ENCODE measurements at regions not wholly inside any gene's neighbourhood (a gene's known extent, or its start where the extent isn't known, plus 50 kb on each side); places are given as distances from the start of the nearest gene placed in this dataset.

DNA sequence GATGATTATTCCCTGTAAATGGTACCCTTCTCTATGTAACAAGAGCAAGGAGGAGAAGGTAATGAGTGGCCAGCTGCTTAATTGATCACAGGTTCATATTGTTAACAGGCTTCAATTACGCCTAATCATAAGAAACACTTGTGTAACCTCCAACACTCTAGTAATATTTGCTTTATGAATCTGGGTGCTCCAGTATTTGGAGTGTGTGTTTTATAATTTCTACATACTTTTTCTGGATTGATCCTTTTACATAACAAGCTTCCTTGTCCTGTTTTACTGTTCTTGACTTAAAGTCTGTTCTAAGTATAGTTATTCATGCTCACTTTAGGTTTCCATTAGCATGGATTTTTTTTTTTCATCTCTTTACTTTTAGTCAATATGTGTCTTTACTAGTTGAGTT is 984.2 kb downstream of the AMY1C start:
- no peak for DNase-seq

- DNase-seq = no peak
Measured at GRCh38 chr1:104745875-104746274, 996.2 kb downstream of the AMY1C start.

GRCh38 chr1:104746994-104747393 is 997.3 kb downstream of the AMY1C start:
- no peak for DNase-seq

GRCh38 chr1:104760017-104760416 is 1010.3 kb downstream of the AMY1C start:
- no peak for DNase-seq

- no peak for DNase-seq
Measured at GRCh38 chr1:104761961-104762570, 1012.4 kb downstream of the AMY1C start.

- DNase-seq = no peak
Measured at GRCh38 chr1:104765085-104765484, 1015.4 kb downstream of the AMY1C start.

- no peak for DNase-seq
Measured at GRCh38 chr1:104768466-104768865, 1018.8 kb downstream of the AMY1C start.

GRCh38 chr1:104780470-104781078 is 1030.9 kb downstream of the AMY1C start:
- peak; percentile 44 to 51 for DNase-seq

DNA sequence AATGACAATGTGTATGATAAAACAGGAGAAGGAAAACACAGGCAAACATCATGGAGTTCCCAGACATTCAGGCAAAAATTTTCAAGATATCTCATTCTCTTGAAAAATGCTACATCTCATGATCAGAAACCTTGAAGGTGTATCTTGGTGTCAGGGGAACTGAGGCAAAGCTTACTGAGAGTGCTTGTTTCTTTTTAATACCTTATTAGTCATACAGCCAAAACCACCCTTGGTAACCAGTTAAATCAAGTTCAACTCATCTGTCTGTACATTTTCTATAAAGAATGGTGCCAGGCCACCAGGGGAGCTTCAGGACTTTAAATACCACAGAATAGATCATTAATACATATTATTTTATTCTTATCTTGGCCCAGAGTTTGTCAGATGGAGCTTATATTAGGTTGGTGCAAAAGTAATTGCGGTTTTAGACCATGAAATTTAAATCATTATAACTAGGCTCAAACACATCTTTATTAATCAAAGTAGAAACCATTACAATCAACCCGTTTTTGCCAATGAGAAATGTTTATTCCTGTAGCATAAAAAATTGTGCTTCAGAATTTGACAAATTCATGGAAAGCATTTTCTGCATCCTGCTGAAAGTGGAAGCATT is 1036.0 kb downstream of the AMY1C start:
- DNase-seq = no peak

- DNase-seq = no peak
Measured at GRCh38 chr1:104787866-104788510, 1038.3 kb downstream of the AMY1C start.

DNA sequence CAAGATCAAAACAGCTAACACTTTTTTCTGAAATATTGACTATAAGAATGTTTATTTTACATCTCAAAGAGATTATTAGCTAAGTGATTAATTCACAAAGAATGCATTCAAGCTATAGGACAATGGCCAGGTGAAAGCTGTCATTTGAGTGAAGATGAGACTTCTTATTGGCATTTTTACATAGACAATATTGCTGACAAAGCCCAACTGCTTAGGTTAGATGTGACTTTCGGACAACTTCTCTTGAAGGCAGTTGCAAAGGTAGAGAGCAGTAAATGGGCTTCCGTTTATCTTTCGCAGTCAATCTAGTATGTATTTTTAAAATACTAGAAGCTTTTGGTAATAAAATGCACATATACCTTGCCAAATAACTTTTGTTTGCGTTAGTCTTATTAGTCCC is 1041.3 kb downstream of the AMY1C start:
- no peak for DNase-seq

GRCh38 chr1:104794035-104794434 is 1044.3 kb downstream of the AMY1C start:
- DNase-seq = no peak

DNA sequence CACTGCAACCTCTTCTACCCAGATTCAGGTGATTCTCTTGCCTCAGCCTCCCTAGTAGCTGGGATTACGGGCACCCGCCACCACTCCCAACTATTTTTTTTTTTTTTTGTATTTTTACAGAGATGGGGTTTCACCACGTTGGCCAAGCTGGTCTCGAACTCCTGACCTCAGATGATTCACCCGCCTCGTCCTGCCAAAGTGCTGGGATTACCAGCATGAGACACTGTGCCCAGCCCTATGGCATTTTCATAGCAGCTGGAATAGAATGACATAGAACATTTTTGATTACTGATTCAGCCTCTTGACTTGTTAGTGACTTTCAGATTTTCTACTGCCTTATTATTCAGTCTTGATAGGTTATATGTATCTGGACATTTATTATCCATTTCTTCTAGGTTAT is 1046.2 kb downstream of the AMY1C start:
- DNase-seq = no peak

DNA sequence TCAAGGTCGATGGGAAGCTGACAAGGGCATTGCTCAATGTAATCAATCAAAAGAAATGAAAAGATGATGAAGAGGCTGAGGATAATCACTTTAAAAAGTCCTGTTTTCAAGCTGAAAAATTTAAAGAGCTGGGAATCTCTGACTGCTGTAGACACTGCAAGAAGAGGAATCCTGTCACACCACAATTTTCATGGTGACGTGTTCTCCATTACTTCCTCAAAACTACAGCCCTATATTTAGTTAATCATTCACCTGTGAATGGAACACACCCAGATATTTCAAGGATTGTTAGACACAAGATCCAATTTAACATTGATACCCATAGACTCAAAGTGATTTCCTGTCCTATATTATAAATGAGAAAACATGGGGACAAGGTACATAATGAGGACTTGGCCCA is 1048.3 kb downstream of the AMY1C start:
- DNase-seq = no peak

GRCh38 chr1:104801344-104801743 is 1051.6 kb downstream of the AMY1C start:
- DNase-seq = no peak

- DNase-seq = no peak
Measured at GRCh38 chr1:104804147-104804546, 1054.4 kb downstream of the AMY1C start.

GRCh38 chr1:104807590-104807989 is 1057.9 kb downstream of the AMY1C start:
- no peak for DNase-seq

GRCh38 chr1:104825401-104825800 is 1075.7 kb downstream of the AMY1C start:
- no peak for DNase-seq

DNA sequence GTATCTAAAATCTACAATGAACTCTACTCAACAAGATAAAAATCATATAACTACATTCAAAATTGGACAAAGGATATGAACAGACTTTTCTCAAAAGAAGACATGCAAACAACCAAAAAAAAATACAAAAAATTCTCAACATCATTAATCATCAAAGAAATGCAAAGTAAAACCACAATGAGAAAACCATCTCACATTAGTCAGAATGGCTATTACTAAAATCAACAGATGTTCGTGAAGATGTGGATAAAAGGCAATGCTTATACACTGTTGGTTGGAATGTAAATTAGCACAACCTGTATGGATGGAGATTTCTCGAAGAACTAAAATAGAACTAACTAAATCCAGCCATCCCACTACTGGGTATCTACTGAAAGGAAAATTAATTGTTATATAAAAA is 1080.8 kb downstream of the AMY1C start:
- DNase-seq = no peak

DNA sequence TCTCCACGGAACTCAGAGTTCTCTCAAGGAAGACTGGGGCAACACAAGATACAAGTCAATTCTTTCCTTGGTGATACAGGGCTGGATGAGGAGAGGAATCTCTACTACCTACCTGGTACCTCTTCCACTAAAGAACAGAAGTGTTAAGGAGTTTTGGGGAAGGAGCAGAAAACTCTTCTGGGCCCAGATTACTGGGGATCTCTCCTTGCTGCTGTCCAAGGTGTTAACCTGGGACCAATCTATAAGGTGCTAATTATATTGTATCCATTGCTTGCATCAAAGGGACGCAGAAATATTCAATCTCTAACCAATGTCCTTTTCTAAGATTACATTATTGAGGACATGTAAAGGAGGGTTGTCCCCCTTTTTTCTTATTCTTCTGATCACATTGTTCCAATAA is 1102.5 kb downstream of the AMY1C start:
- no peak for DNase-seq

GRCh38 chr1:104853276-104853675 is 1103.6 kb downstream of the AMY1C start:
- DNase-seq = no peak

- DNase-seq = no peak
Measured at GRCh38 chr1:104854529-104854928, 1104.8 kb downstream of the AMY1C start.

- DNase-seq = no peak
Measured at GRCh38 chr1:104855550-104855949, 1105.9 kb downstream of the AMY1C start.

DNA sequence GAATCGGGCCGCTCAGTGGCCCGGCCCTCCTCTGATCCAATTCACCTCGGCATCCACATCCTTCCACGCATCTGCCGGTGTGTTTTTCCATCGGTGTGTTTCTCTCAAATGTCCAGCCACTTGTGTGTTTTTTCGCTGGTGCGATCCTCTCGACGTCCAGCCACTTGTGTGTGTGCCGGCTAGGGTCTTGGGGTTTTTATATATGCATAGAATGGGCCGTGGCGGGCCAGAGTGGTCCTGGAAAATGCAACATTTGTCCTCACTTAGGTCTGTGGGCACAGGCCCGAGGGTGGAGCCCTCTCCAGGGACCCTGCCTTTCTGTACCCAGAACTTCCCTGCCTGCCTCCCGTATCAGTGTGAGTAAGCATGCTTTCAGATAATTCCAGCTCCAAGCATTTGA is 1106.4 kb downstream of the AMY1C start:
- no peak for DNase-seq

Data from NCI-H2081 (cell line).